Activated B cell treated with CpG ODN at 0.5 μM for 24 hours (primary cell): ENCODE measurements at regions not wholly inside any gene's neighbourhood (a gene's known extent, or its start where the extent isn't known, plus 50 kb on each side); places are given as distances from the start of the nearest gene placed in this dataset.

Experiments
- ATAC-seq: fragments of 200-7000 bp; cut with Tn5 transposase; one replicate; pipeline ENCODE4 v1.10.0; 2021; ENCODE audit warnings: low read depth, mild to moderate bottlenecking, moderate library complexity
- CTCF ChIA-PET: fragments of 350-600 bp; sonication (Branson Sonifier 250); formaldehyde crosslinking; loops from one replicate; lab custom pipeline; 2021; ENCODE audit warnings: antibody characterized with exemption; lab: Charles Lee
- POLR2A ChIA-PET: fragments of 350-600 bp; sonication (Branson Sonifier 250); formaldehyde crosslinking; loops from one replicate; lab custom pipeline; 2021; ENCODE audit warnings: antibody characterized with exemption; lab: Charles Lee
- DNase-seq: peaks from one replicate; pipeline ENCODE4 v3.0.0; 2022
- H3K27ac Mint-ChIP-seq: one replicate; pipeline ENCODE4 v1.8.0; 2020; ENCODE audit warnings: mixed read lengths
- H3K27me3 Mint-ChIP-seq: one replicate; pipeline ENCODE4 v1.8.0; 2021; ENCODE audit warnings: mixed read lengths
- H3K36me3 Mint-ChIP-seq: one replicate; pipeline ENCODE4 v1.8.0; 2021; ENCODE audit warnings: low read depth, mixed read lengths
- H3K4me1 Mint-ChIP-seq: one replicate; pipeline ENCODE4 v1.8.0; 2021; ENCODE audit warnings: mixed read lengths
- H3K4me3 Mint-ChIP-seq: one replicate; pipeline ENCODE4 v1.8.0; 2020; ENCODE audit warnings: mild to moderate bottlenecking, mixed read lengths
- H3K9me3 Mint-ChIP-seq: one replicate; pipeline ENCODE4 v1.8.0; 2020; ENCODE audit warnings: mixed read lengths
- intact Hi-C: fragments of 100-400 bp; cut with micrococcal nuclease; formaldehyde crosslinking; loops from one replicate; pipeline ENCODE4 v1.15.1; 2024
- TF ChIP-seq, protein P1 (sequence below): fragments of 200-600 bp; IDR thresholded peaks from one replicate; pipeline ENCODE4 v1.8.0; 2022; ENCODE audit warnings: antibody characterized with exemption, mild to moderate bottlenecking

DNA sequence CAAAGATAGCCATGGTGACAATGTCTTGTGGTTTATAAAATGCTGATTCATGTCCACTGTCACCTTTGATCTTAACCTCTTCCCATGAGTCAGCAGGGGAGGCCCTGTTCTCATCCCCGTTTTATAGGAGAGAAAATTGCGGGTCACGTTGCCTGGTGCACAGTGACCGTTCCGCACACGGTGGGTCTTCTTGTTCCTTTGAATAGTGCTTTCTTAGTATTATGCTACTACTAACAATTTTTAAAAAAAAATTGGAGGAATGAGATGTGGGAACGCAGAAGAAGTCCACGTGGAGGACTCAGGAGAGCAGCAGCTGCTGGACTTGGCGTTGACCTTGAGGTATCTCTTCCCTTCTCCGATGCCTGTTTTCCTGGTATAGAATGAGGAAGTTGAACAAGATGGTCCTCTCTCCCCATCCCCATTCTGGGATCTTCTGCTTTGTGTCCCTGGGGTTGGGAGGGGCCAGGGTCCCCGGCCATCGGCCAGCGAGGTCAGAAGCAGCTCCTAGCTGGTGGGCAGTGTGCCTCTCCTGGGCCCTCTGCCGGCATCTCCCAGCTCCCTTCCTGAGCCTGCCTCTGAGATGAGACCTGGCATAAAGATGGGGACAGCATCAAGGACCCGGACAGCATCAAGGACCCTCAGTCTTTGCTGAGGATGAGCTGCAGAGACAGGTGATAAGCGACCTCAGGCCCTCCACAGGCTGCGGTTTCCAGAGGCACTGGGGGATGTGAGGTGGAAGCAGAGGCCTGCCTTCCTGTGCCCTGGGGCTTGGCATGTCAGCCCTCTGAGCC, 143.9 kb downstream of the C9orf50 start:
- Mint-ChIP-seq H3K9me3 (peaks cover 6% of the 10 kb centered on the region), H3K27ac (no peak overlapping the region), H3K4me3 (no peak overlapping the region), H3K4me1 (peaks cover 5% of the 10 kb centered on the region), H3K27me3 (peaks cover 46% of the 10 kb centered on the region), H3K36me3 (peaks cover 2% of the 10 kb centered on the region)
- intact Hi-C loops, result no loop called here
- CTCF ChIA-PET, result no interaction called here
- ATAC-seq (no peak), DNase-seq (no peak)
- TF ChIP-seq, protein P1, sequence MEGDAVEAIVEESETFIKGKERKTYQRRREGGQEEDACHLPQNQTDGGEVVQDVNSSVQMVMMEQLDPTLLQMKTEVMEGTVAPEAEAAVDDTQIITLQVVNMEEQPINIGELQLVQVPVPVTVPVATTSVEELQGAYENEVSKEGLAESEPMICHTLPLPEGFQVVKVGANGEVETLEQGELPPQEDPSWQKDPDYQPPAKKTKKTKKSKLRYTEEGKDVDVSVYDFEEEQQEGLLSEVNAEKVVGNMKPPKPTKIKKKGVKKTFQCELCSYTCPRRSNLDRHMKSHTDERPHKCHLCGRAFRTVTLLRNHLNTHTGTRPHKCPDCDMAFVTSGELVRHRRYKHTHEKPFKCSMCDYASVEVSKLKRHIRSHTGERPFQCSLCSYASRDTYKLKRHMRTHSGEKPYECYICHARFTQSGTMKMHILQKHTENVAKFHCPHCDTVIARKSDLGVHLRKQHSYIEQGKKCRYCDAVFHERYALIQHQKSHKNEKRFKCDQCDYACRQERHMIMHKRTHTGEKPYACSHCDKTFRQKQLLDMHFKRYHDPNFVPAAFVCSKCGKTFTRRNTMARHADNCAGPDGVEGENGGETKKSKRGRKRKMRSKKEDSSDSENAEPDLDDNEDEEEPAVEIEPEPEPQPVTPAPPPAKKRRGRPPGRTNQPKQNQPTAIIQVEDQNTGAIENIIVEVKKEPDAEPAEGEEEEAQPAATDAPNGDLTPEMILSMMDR, result no peak
- POLR2A ChIA-PET, result no interaction called here

DNA sequence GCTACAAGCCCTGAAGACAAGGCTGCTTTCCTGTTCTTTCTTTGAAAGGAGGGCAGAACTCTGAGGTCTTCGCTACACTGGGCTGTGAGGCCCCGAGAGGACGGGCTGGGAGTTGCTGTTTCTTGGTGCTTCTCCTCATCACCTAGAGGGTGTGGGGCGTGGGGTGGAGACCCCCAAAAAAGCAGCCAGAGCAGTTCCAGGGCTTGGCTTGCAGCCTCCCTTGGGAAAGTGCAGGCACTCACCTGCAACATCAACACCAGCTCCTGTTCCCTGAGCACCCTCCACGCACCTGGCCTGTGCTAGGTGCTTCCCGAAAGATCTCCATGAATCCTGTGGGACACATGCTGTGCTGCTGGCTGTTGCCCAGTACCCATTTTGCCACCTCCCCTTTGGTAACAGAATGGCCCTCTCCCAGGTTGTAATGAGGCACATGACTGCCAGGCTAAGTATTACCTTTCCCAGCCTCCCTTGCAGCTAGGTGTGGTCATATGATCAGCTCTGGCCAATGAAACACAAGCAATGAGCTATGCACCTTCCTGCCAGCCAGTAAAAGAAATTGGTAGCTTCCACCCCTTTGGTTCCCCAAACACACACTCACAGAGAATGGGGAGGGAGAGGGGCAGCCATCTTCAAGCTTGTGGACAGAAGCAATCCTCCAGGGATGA, 146.0 kb downstream of the C9orf50 start:
- ChIA-PET POLR2A (no interaction called here), CTCF (no interaction called here)
- no peak for DNase-seq
- intact Hi-C loops, result no loop called here
- Mint-ChIP-seq H3K4me1 (no peaks in the 10 kb centered on the region), H3K9me3 (peaks cover 6% of the 10 kb centered on the region), H3K4me3 (no peak overlapping the region), H3K27ac (no peak overlapping the region), H3K27me3 (peaks cover 39% of the 10 kb centered on the region), H3K36me3 (peaks cover 2% of the 10 kb centered on the region)
- ATAC-seq, result no peak
- TF ChIP-seq, protein P1, result no peak

DNA sequence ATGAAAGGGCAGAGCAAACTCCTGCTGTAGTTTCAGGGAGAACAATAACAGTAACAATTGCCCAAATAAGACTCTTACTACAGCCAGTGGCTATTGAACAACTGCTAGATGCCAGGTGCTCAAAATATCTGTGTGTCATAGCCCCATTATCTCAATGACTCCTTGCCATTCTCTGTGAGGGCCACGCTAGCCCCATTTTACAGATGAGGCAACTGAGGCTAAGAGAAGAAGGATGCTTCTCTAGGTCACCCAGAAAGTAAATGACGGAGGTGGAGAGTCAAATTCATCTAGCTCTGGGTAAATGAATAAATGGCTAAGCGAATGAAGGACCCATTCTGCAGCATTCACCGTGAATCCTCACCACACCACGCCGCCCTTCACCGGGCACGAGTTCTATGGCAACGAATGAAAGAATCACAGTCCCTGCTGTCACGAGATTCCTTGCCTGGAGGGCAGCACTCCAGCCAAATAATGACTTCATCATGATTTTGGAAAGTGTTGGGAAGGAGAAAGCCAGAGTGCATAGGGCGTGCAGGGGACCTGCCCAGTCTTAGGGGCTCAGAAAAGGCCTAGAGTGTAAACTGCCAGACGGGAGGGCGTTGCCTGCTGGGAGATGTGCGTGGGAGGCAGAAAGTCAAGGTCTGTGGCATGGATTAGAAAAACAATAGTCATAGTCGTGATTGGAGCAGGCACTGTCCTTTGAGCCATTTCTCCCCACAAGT, 147.2 kb downstream of the C9orf50 start:
- H3K27ac Mint-ChIP-seq, result no peak overlapping the region
- ATAC-seq (no peak), DNase-seq (no peak)
- intact Hi-C loops, result no loop called here
- H3K4me1 Mint-ChIP-seq, result no peaks in the 10 kb centered on the region
- H3K36me3 Mint-ChIP-seq, result peaks cover 2% of the 10 kb centered on the region
- ChIA-PET POLR2A (no interaction called here), CTCF (no interaction called here)
- H3K4me3 Mint-ChIP-seq, result no peak overlapping the region
- H3K27me3 Mint-ChIP-seq, result peaks cover 32% of the 10 kb centered on the region
- H3K9me3 Mint-ChIP-seq, result peaks cover 6% of the 10 kb centered on the region
- TF ChIP-seq, protein P1, result no peak

DNA sequence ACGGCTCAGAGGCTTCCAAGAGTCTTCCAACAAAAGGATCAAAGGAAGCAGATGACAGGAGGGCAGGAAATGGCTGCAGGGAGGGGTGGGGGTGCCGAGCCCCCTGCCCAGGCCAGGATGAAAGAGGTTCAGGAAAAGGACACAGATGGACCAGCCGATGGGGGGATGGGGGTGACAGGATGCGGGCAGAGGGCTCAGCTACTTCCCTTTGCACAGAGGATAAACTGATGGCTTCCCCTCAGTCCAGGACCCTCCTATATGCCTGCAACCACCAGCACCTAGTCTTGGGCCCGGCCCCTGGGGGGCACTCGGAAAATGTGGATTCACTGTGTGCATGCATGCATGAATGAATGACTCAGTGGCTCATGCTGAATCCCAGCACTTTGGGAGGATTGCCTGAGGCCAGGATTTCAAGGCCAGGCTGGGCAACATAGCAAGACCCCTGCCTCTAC, 148.2 kb downstream of the C9orf50 start:
- Mint-ChIP-seq H3K4me1 (no peaks in the 10 kb centered on the region), H3K36me3 (peaks cover 2% of the 10 kb centered on the region), H3K27ac (no peak overlapping the region), H3K9me3 (peaks cover 6% of the 10 kb centered on the region), H3K27me3 (peaks cover 32% of the 10 kb centered on the region), H3K4me3 (no peak overlapping the region)
- TF ChIP-seq, protein P1, result no peak
- intact Hi-C loops, result no loop called here
- no peak for DNase-seq
- POLR2A ChIA-PET, result no interaction called here
- CTCF ChIA-PET, result no interaction called here
- ATAC-seq, result no peak
